ENCODE measurements at regions not wholly inside any gene's neighbourhood (a gene's known extent, or its start where the extent isn't known, plus 50 kb on each side); places are given as distances from the start of the nearest gene placed in this dataset.

GRCh38 chr20:63145156-63145555 lies 70.8 kb downstream of the YTHDF1 start:
- no peak for DNase-seq
- Histone ChIP-seq H3K4me1 (ENCODE audit: control insufficient read depth, insufficient read depth, low read length) (peaks cover 7% of the 10 kb centered on the region), H3K4me3 (ENCODE audit: low read length) (no peak overlapping the region), H3K27me3 (ENCODE audit: control insufficient read depth, insufficient read depth, low read length) (peaks cover 10% of the 10 kb centered on the region), H3K9me3 (replicated peaks; ENCODE audit: control insufficient read depth, low read depth, low read length) (peaks cover 2% of the 10 kb centered on the region), H3K36me3 (ENCODE audit: control insufficient read depth, insufficient read depth, low read length) (no peaks in the 10 kb centered on the region), H3K27ac (ENCODE audit: low read length) (no peak overlapping the region)
- no CpG with 5 or more reads among the region's 4 CpGs for WGBS (ENCODE audit: insufficient coverage)

- no peak overlapping the region for H3K27ac ChIP-seq (ENCODE audit: low read length)
- H3K4me3 ChIP-seq (ENCODE audit: low read length): no peak overlapping the region
- no peak for DNase-seq
- WGBS (ENCODE audit: insufficient coverage): 81% methylated on average over 8 of the region's 9 CpGs
- no peaks in the 10 kb centered on the region for H3K9me3 ChIP-seq (replicated peaks; ENCODE audit: control insufficient read depth, low read depth, low read length)
- H3K4me1 ChIP-seq (ENCODE audit: control insufficient read depth, insufficient read depth, low read length): no peaks in the 10 kb centered on the region
- H3K36me3 ChIP-seq (ENCODE audit: control insufficient read depth, insufficient read depth, low read length): no peaks in the 10 kb centered on the region
- H3K27me3 ChIP-seq (ENCODE audit: control insufficient read depth, insufficient read depth, low read length): peaks cover 20% of the 10 kb centered on the region
Measured at GRCh38 chr20:63142933-63143332, 73.0 kb downstream of the YTHDF1 start.

DNA sequence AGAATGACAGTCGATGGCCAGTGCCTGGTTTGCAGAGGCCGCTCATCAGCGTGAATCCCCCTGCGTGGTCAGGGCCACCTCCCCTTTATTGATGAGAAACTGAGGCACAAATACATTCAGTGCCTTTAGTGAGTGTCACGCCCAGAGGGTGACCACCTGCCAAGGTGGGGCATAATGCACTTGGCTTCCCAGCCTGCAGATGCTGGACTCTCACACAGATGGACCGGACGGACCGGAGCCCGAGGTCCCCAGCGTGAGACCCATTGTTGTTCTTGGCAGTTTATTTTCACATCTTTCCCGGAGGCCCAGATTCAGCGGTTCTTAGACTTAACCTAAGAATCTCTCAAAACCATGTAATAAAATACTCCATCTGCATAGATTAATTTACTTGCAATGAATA lies 74.4 kb downstream of the YTHDF1 start:
- DNase-seq: no peak
- H3K27me3 ChIP-seq (ENCODE audit: control insufficient read depth, insufficient read depth, low read length): peaks cover 23% of the 10 kb centered on the region
- H3K27ac ChIP-seq (ENCODE audit: low read length): no peak overlapping the region
- H3K36me3 ChIP-seq (ENCODE audit: control insufficient read depth, insufficient read depth, low read length): no peaks in the 10 kb centered on the region
- 83% methylated on average over 12 of the region's 12 CpGs for WGBS (ENCODE audit: insufficient coverage)
- H3K4me1 ChIP-seq (ENCODE audit: control insufficient read depth, insufficient read depth, low read length): no peaks in the 10 kb centered on the region
- H3K9me3 ChIP-seq (replicated peaks; ENCODE audit: control insufficient read depth, low read depth, low read length): no peaks in the 10 kb centered on the region
- no peak overlapping the region for H3K4me3 ChIP-seq (ENCODE audit: low read length)

GRCh38 chr20:63140514-63141433 lies 75.2 kb downstream of the YTHDF1 start:
- no peaks in the 10 kb centered on the region for H3K36me3 ChIP-seq (ENCODE audit: control insufficient read depth, insufficient read depth, low read length)
- WGBS (ENCODE audit: insufficient coverage): 78% methylated on average over 20 of the region's 24 CpGs
- H3K27me3 ChIP-seq (ENCODE audit: control insufficient read depth, insufficient read depth, low read length): peaks cover 23% of the 10 kb centered on the region
- H3K4me1 ChIP-seq (ENCODE audit: control insufficient read depth, insufficient read depth, low read length): no peaks in the 10 kb centered on the region
- no peak for DNase-seq
- H3K9me3 ChIP-seq (replicated peaks; ENCODE audit: control insufficient read depth, low read depth, low read length): no peaks in the 10 kb centered on the region
- H3K27ac ChIP-seq (ENCODE audit: low read length): no peak overlapping the region
- H3K4me3 ChIP-seq (ENCODE audit: low read length): no peak overlapping the region

DNA sequence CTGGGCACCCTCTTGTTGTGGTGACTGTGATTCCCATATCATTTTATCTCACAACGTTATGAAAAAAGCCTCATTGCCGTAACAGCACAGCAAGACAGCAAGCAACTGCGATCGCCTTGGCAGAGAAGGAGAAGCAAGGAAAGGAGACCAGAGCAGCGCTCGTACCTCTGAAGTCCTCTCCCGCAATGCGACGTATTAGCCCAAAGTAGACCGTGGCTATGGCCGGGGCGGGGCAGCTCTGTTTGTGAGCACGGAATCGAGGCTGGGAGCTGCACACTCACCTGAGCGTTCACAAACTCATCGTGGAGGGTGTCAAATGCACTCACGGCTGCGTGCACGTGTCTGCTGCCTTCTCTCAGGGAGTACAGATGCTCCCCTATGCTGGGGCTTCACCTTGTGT lies 76.1 kb downstream of the YTHDF1 start:
- WGBS (ENCODE audit: insufficient coverage): 77% methylated on average over 19 of the region's 19 CpGs
- H3K36me3 ChIP-seq (ENCODE audit: control insufficient read depth, insufficient read depth, low read length): no peaks in the 10 kb centered on the region
- H3K9me3 ChIP-seq (replicated peaks; ENCODE audit: control insufficient read depth, low read depth, low read length): no peaks in the 10 kb centered on the region
- H3K4me1 ChIP-seq (ENCODE audit: control insufficient read depth, insufficient read depth, low read length): no peaks in the 10 kb centered on the region
- H3K27me3 ChIP-seq (ENCODE audit: control insufficient read depth, insufficient read depth, low read length): peaks cover 23% of the 10 kb centered on the region
- no peak overlapping the region for H3K4me3 ChIP-seq (ENCODE audit: low read length)
- no peak overlapping the region for H3K27ac ChIP-seq (ENCODE audit: low read length)
- DNase-seq: no peak

GRCh38 chr20:63139356-63139755 lies 76.6 kb downstream of the YTHDF1 start:
- no peak overlapping the region for H3K27ac ChIP-seq (ENCODE audit: low read length)
- DNase-seq: no peak
- H3K36me3 ChIP-seq (ENCODE audit: control insufficient read depth, insufficient read depth, low read length): no peaks in the 10 kb centered on the region
- no peaks in the 10 kb centered on the region for H3K4me1 ChIP-seq (ENCODE audit: control insufficient read depth, insufficient read depth, low read length)
- WGBS (ENCODE audit: insufficient coverage): 91% methylated on average over 6 of the region's 12 CpGs
- peaks cover 23% of the 10 kb centered on the region for H3K27me3 ChIP-seq (ENCODE audit: control insufficient read depth, insufficient read depth, low read length)
- no peak overlapping the region for H3K4me3 ChIP-seq (ENCODE audit: low read length)
- H3K9me3 ChIP-seq (replicated peaks; ENCODE audit: control insufficient read depth, low read depth, low read length): no peaks in the 10 kb centered on the region

DNA sequence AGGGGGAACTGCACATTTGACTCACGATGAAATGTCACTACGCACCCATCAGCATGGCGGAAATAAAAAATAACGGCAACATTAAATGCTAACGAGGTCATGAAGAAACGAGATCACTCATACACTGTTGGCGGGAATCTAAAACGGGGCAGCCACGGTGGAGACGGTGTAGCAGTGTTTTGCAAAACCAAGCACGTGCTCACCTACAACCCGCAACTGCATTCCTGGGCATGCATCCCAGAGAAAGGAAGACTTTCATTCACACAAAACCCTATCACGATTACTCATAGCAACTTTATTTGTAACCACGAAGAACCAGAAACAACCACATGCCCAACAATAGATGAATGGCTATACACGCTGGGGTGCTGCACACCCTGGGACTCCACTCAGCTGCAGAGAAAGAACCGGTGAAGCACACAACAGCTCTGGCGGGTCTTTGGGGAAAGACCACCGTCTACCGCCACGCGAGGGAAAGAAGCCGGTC lies 77.0 kb downstream of the YTHDF1 start:
- DNase-seq: no peak
- Histone ChIP-seq H3K9me3 (replicated peaks; ENCODE audit: control insufficient read depth, low read depth, low read length) (no peaks in the 10 kb centered on the region), H3K4me3 (ENCODE audit: low read length) (no peak overlapping the region), H3K27ac (ENCODE audit: low read length) (no peak overlapping the region), H3K4me1 (ENCODE audit: control insufficient read depth, insufficient read depth, low read length) (no peaks in the 10 kb centered on the region), H3K36me3 (ENCODE audit: control insufficient read depth, insufficient read depth, low read length) (no peaks in the 10 kb centered on the region), H3K27me3 (ENCODE audit: control insufficient read depth, insufficient read depth, low read length) (peaks cover 22% of the 10 kb centered on the region)
- WGBS (ENCODE audit: insufficient coverage): 80% methylated on average over 20 of the region's 22 CpGs

DNA sequence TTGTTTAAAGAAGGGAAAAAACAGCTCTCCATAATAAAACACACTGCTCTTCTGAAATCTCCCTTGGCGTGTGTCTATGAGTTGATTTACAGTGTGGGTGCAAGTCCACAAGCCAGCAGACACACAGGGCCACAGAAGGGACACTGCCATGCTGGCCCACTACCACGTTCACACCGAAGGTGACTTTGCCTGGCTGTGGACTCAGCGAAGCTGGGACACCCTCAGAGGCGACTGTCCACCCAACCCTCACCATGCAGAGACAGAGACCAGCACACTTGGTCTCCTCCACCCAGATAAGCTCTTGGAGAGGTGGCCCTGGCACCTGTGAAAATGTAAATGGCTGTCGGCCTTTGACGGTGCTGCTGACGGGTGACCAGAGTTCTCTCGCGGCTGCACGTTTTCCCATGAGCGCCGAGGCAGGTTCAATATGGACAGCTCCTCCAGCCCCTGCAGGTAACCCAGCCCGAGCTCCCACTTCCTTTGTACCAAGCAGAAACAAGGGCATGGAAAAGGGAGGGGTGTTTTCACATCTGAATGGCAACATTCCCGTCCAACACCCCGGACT lies 78.0 kb downstream of the YTHDF1 start:
- H3K4me1 ChIP-seq (ENCODE audit: control insufficient read depth, insufficient read depth, low read length): no peaks in the 10 kb centered on the region
- H3K27ac ChIP-seq (ENCODE audit: low read length): no peak overlapping the region
- no peaks in the 10 kb centered on the region for H3K9me3 ChIP-seq (replicated peaks; ENCODE audit: control insufficient read depth, low read depth, low read length)
- peaks cover 20% of the 10 kb centered on the region for H3K27me3 ChIP-seq (ENCODE audit: control insufficient read depth, insufficient read depth, low read length)
- no peaks in the 10 kb centered on the region for H3K36me3 ChIP-seq (ENCODE audit: control insufficient read depth, insufficient read depth, low read length)
- DNase-seq: no peak
- 69% methylated on average over 7 of the region's 16 CpGs for WGBS (ENCODE audit: insufficient coverage)
- no peak overlapping the region for H3K4me3 ChIP-seq (ENCODE audit: low read length)

- Histone ChIP-seq H3K27me3 (ENCODE audit: control insufficient read depth, insufficient read depth, low read length) (peaks cover 23% of the 10 kb centered on the region), H3K36me3 (ENCODE audit: control insufficient read depth, insufficient read depth, low read length) (no peaks in the 10 kb centered on the region), H3K4me3 (ENCODE audit: low read length) (no peak overlapping the region), H3K4me1 (ENCODE audit: control insufficient read depth, insufficient read depth, low read length) (no peaks in the 10 kb centered on the region), H3K27ac (ENCODE audit: low read length) (no peak overlapping the region), H3K9me3 (replicated peaks; ENCODE audit: control insufficient read depth, low read depth, low read length) (no peaks in the 10 kb centered on the region)
- WGBS (ENCODE audit: insufficient coverage): 70% methylated on average over 3 of the region's 8 CpGs
- DNase-seq: no peak
Measured at GRCh38 chr20:63136296-63136695, 79.6 kb downstream of the YTHDF1 start.

DNA sequence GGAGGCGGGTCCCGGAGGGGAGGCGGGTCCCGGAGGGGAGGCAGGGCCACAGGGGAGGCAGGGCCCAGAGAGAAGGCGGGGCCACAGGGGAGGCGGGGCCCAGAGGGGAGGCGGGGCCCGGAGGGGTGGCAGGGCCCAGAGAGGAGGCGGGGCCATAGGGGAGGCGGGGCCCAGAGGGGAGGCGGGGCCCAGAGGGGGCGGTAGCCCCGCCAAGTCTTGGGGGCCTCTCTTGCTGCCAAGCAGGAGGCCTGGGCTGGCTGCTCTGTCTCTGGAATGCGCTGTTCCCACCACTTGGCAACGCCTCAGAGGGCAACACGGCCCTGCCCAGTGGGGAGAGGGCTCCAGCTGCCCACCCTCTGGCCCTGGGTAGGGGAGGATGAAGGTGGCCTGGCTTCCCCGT lies 80.5 kb downstream of the YTHDF1 start:
- Histone ChIP-seq H3K27ac (ENCODE audit: low read length) (no peak overlapping the region), H3K27me3 (ENCODE audit: control insufficient read depth, insufficient read depth, low read length) (peaks cover 32% of the 10 kb centered on the region), H3K4me3 (ENCODE audit: low read length) (no peak overlapping the region), H3K9me3 (replicated peaks; ENCODE audit: control insufficient read depth, low read depth, low read length) (no peaks in the 10 kb centered on the region), H3K4me1 (ENCODE audit: control insufficient read depth, insufficient read depth, low read length) (no peaks in the 10 kb centered on the region), H3K36me3 (ENCODE audit: control insufficient read depth, insufficient read depth, low read length) (no peaks in the 10 kb centered on the region)
- no peak for DNase-seq
- 89% methylated on average over 5 of the region's 17 CpGs for WGBS (ENCODE audit: insufficient coverage)

Measured in muscle of leg (tissue), 3 donors.